ENCODE measurements at regions not wholly inside any gene's neighbourhood (a gene's known extent, or its start where the extent isn't known, plus 50 kb on each side); places are given as distances from the start of the nearest gene placed in this dataset.

DNA sequence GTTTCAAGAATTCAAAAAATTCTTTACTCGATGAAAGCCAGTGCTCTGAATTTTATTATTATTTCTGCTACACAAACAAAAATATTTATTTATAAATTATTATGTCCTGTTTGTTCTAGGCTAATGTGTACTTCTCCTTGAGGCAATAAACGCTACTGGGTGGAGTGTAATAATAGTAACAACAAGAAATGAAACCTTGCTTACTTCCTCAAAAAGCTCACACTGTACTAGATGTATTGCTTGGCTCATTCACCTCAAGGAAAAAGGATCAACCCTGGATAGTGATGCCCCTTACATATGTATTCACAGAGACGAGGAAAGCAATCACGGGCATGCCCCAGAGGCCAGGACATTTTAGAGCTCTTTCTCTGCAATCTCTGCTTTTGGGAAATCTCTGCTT is 685.6 kb upstream of the NXPH2 start:
- Histone ChIP-seq H3K4me3 (replicated peaks in 1 of 3; ENCODE audit: insufficient read depth in 1 of 3, low read depth in 1 of 3, low read length in 3 of 3) (no peak overlapping the region), H3K9me3 (replicated peaks; ENCODE audit: control insufficient read depth, insufficient read depth, low read length) (no peaks in the 10 kb centered on the region), H3K4me2 (ENCODE audit: insufficient read depth, low read length) (no peak overlapping the region), H3K27me3 (ENCODE audit: control insufficient read depth in 2 of 2, insufficient read depth in 2 of 2, low read length in 2 of 2) (no peaks in the 10 kb centered on the region), H2AFZ (ENCODE audit: low read depth, low read length) (no peak overlapping the region), H3K79me2 (ENCODE audit: control insufficient read depth, insufficient read depth, low read length) (no peaks in the 10 kb centered on the region), H3K36me3 (ENCODE audit: control insufficient read depth in 2 of 2, extremely low read depth in 1 of 2, insufficient read depth in 2 of 2, low read length in 2 of 2) (no peaks in the 10 kb centered on the region), H3K9me1 (replicated peaks; ENCODE audit: control insufficient read depth, extremely low read depth, insufficient read depth, low read length) (no peaks in the 10 kb centered on the region), H4K20me1 (replicated peaks; ENCODE audit: control insufficient read depth, extremely low read depth, insufficient read depth, low read length) (no peaks in the 10 kb centered on the region), H3K27ac (ENCODE audit: insufficient read depth, low read depth, low read length) (no peak overlapping the region), H3K4me1 (ENCODE audit: control insufficient read depth, extremely low read depth, insufficient read depth, low read length) (no peaks in the 10 kb centered on the region), H3K9ac (replicated peaks; ENCODE audit: extremely low read depth, insufficient read depth, low read length) (no peak overlapping the region)
- TF ChIP-seq EZH2 (IDR thresholded peaks at IDR 0.05; ENCODE audit: borderline replicate concordance, low read depth, low read length, severe bottlenecking) (no peak), POLR2AphosphoS5 (IDR thresholded peaks at IDR 0.05; ENCODE audit: insufficient read depth, low read depth, low read length) (no peak), FOS (IDR thresholded peaks at IDR 0.05; ENCODE audit: borderline replicate concordance, insufficient read depth, low read length) (no peak)
- TF ChIP-seq, protein P1, sequence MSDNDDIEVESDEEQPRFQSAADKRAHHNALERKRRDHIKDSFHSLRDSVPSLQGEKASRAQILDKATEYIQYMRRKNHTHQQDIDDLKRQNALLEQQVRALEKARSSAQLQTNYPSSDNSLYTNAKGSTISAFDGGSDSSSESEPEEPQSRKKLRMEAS (IDR thresholded peaks at IDR 0.05; ENCODE audit: insufficient read depth, insufficient read length) = no peak
- TF ChIP-seq, protein P2, sequence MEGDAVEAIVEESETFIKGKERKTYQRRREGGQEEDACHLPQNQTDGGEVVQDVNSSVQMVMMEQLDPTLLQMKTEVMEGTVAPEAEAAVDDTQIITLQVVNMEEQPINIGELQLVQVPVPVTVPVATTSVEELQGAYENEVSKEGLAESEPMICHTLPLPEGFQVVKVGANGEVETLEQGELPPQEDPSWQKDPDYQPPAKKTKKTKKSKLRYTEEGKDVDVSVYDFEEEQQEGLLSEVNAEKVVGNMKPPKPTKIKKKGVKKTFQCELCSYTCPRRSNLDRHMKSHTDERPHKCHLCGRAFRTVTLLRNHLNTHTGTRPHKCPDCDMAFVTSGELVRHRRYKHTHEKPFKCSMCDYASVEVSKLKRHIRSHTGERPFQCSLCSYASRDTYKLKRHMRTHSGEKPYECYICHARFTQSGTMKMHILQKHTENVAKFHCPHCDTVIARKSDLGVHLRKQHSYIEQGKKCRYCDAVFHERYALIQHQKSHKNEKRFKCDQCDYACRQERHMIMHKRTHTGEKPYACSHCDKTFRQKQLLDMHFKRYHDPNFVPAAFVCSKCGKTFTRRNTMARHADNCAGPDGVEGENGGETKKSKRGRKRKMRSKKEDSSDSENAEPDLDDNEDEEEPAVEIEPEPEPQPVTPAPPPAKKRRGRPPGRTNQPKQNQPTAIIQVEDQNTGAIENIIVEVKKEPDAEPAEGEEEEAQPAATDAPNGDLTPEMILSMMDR (IDR thresholded peaks at IDR 0.05; ENCODE audit: extremely low read depth in 1 of 2, insufficient read depth in 1 of 2, low read depth in 1 of 2, low read length in 2 of 2) = no peak
- intact Hi-C loops (cut with micrococcal nuclease) = no loop called here
- FAIRE-seq = no peak
- dilution Hi-C loops (cut with MboI; ENCODE audit: extremely low pct_ligation_motif_present, low sequenced_read_pairs) = no loop called here
- CTCF ChIA-PET = no interaction called here
- BruUV-seq (replicated peaks) = no TSS peak
- DNase-seq (ENCODE audit: low read depth, low spot score) = no peak
- POLR2A ChIA-PET = no interaction called here

DNA sequence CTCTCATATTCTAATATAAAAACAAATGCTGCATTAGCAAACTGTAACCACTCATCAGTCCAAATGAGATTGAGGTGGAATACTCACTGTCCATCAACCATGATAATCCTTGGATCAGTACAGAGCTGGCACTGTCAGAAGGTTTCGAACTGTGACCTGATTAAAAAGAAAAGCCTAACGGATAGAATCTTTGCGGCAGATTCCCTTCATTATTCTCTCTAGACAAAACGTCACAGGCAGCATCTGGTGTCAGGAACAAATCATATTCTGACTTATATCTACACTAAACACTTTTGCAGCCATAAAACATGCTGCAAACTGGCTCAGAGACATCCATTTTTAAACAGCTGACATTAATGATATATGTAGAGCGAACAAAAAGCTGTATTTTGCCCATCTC is 677.7 kb upstream of the NXPH2 start:
- no peak overlapping the region for H2AFZ ChIP-seq (ENCODE audit: low read depth, low read length)
- H3K4me3 ChIP-seq (replicated peaks in 1 of 3; ENCODE audit: insufficient read depth in 1 of 3, low read depth in 1 of 3, low read length in 3 of 3) = no peak overlapping the region
- no peak for TF ChIP-seq JUN (IDR thresholded peaks at IDR 0.05; ENCODE audit: borderline replicate concordance, insufficient read depth, insufficient read length, low read depth)
- no peak for TF ChIP-seq FOS (IDR thresholded peaks at IDR 0.05; ENCODE audit: borderline replicate concordance, insufficient read depth, low read length)
- no peak for TF ChIP-seq POLR2AphosphoS5 (IDR thresholded peaks at IDR 0.05; ENCODE audit: insufficient read depth, low read depth, low read length)
- TF ChIP-seq, protein P1 (IDR thresholded peaks at IDR 0.05; ENCODE audit: insufficient read depth, insufficient read length) = no peak
- TF ChIP-seq EZH2 (IDR thresholded peaks at IDR 0.05; ENCODE audit: borderline replicate concordance, low read depth, low read length, severe bottlenecking) = no peak
- ChIA-PET CTCF (no interaction called here), POLR2A (no interaction called here)
- no peak overlapping the region for H3K27ac ChIP-seq (ENCODE audit: insufficient read depth, low read depth, low read length)
- no peak for FAIRE-seq
- H4K20me1 ChIP-seq (replicated peaks; ENCODE audit: control insufficient read depth, extremely low read depth, insufficient read depth, low read length) = no peaks in the 10 kb centered on the region
- H3K9me3 ChIP-seq (replicated peaks; ENCODE audit: control insufficient read depth, insufficient read depth, low read length) = peaks cover 8% of the 10 kb centered on the region
- no peaks in the 10 kb centered on the region for H3K27me3 ChIP-seq (ENCODE audit: control insufficient read depth in 2 of 2, insufficient read depth in 2 of 2, low read length in 2 of 2)
- DNase-seq (ENCODE audit: low read depth, low spot score) = no peak
- no peaks in the 10 kb centered on the region for H3K9me1 ChIP-seq (replicated peaks; ENCODE audit: control insufficient read depth, extremely low read depth, insufficient read depth, low read length)
- no peak overlapping the region for H3K4me2 ChIP-seq (ENCODE audit: insufficient read depth, low read length)
- no peaks in the 10 kb centered on the region for H3K79me2 ChIP-seq (ENCODE audit: control insufficient read depth, insufficient read depth, low read length)
- dilution Hi-C loops (cut with MboI; ENCODE audit: extremely low pct_ligation_motif_present, low sequenced_read_pairs) (no loop called here), intact Hi-C loops (cut with micrococcal nuclease) (no loop called here)
- no peak overlapping the region for H3K9ac ChIP-seq (replicated peaks; ENCODE audit: extremely low read depth, insufficient read depth, low read length)
- H3K4me1 ChIP-seq (ENCODE audit: control insufficient read depth, extremely low read depth, insufficient read depth, low read length) = no peaks in the 10 kb centered on the region
- H3K36me3 ChIP-seq (ENCODE audit: control insufficient read depth in 2 of 2, extremely low read depth in 1 of 2, insufficient read depth in 2 of 2, low read length in 2 of 2) = no peaks in the 10 kb centered on the region
- no TSS peak for BruUV-seq (replicated peaks)
